ENCODE measurements at regions not wholly inside any gene's neighbourhood (a gene's known extent, or its start where the extent isn't known, plus 50 kb on each side); places are given as distances from the start of the nearest gene placed in this dataset.

- no peak for TF ChIP-seq RCOR1 (conservative IDR thresholded peaks at IDR 0.05; ENCODE audit: low read depth, low read length)
- TF ChIP-seq, protein P1, sequence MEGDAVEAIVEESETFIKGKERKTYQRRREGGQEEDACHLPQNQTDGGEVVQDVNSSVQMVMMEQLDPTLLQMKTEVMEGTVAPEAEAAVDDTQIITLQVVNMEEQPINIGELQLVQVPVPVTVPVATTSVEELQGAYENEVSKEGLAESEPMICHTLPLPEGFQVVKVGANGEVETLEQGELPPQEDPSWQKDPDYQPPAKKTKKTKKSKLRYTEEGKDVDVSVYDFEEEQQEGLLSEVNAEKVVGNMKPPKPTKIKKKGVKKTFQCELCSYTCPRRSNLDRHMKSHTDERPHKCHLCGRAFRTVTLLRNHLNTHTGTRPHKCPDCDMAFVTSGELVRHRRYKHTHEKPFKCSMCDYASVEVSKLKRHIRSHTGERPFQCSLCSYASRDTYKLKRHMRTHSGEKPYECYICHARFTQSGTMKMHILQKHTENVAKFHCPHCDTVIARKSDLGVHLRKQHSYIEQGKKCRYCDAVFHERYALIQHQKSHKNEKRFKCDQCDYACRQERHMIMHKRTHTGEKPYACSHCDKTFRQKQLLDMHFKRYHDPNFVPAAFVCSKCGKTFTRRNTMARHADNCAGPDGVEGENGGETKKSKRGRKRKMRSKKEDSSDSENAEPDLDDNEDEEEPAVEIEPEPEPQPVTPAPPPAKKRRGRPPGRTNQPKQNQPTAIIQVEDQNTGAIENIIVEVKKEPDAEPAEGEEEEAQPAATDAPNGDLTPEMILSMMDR (IDR thresholded peaks at IDR 0.05 in 2 of 3, conservative IDR thresholded peaks at IDR 0.05 in 1 of 3; ENCODE audit: control insufficient read depth in 2 of 3, extremely low read depth in 1 of 3, insufficient read depth in 1 of 3, low read depth in 3 of 3, low read length in 3 of 3), result no peak
- TF ChIP-seq CREM (IDR thresholded peaks at IDR 0.05; ENCODE audit: low read depth), result no peak
- TF ChIP-seq FOXM1 (IDR thresholded peaks at IDR 0.05; ENCODE audit: low read depth, low read length), result no peak
- TF ChIP-seq NR2C2 (IDR thresholded peaks at IDR 0.05; ENCODE audit: borderline replicate concordance, control insufficient read depth, insufficient read length, low read depth), result no peak
- no peak for TF ChIP-seq EGR1 (IDR thresholded peaks at IDR 0.05; ENCODE audit: borderline replicate concordance in 1 of 2, low read depth in 2 of 2, low read length in 2 of 2)
- no peak for TF ChIP-seq CREB1 (IDR thresholded peaks at IDR 0.05; ENCODE audit: low read depth)
- no peak for TF ChIP-seq POLR2AphosphoS5 (IDR thresholded peaks at IDR 0.05; ENCODE audit: low read length)
- TF ChIP-seq SRF (IDR thresholded peaks at IDR 0.05; ENCODE audit: low read depth in 2 of 2, low read length in 2 of 2), result no peak
- TF ChIP-seq SP1 (IDR thresholded peaks at IDR 0.05; ENCODE audit: low read depth, low read length), result no peak
- no peak for TF ChIP-seq ZZZ3 (IDR thresholded peaks at IDR 0.05; ENCODE audit: control insufficient read depth, insufficient read length, low read depth)
- TF ChIP-seq POLR2A (IDR thresholded peaks at IDR 0.05; ENCODE audit: low read depth, low read length), result no peak
- TF ChIP-seq ATF7 (IDR thresholded peaks at IDR 0.05; ENCODE audit: low read depth), result no peak
- TF ChIP-seq, protein P2, sequence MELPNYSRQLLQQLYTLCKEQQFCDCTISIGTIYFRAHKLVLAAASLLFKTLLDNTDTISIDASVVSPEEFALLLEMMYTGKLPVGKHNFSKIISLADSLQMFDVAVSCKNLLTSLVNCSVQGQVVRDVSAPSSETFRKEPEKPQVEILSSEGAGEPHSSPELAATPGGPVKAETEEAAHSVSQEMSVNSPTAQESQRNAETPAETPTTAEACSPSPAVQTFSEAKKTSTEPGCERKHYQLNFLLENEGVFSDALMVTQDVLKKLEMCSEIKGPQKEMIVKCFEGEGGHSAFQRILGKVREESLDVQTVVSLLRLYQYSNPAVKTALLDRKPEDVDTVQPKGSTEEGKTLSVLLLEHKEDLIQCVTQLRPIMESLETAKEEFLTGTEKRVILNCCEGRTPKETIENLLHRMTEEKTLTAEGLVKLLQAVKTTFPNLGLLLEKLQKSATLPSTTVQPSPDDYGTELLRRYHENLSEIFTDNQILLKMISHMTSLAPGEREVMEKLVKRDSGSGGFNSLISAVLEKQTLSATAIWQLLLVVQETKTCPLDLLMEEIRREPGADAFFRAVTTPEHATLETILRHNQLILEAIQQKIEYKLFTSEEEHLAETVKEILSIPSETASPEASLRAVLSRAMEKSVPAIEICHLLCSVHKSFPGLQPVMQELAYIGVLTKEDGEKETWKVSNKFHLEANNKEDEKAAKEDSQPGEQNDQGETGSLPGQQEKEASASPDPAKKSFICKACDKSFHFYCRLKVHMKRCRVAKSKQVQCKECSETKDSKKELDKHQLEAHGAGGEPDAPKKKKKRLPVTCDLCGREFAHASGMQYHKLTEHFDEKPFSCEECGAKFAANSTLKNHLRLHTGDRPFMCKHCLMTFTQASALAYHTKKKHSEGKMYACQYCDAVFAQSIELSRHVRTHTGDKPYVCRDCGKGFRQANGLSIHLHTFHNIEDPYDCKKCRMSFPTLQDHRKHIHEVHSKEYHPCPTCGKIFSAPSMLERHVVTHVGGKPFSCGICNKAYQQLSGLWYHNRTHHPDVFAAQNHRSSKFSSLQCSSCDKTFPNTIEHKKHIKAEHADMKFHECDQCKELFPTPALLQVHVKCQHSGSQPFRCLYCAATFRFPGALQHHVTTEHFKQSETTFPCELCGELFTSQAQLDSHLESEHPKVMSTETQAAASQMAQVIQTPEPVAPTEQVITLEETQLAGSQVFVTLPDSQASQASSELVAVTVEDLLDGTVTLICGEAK (IDR thresholded peaks at IDR 0.05; ENCODE audit: borderline replicate concordance), result no peak
These were observed 63.7 kb upstream of the SULF2 start for GRCh38 chr20:47849006-47849405.
